H1 (cell line): ENCODE measurements at regions not wholly inside any gene's neighbourhood (a gene's known extent, or its start where the extent isn't known, plus 50 kb on each side); places are given as distances from the start of the nearest gene placed in this dataset.

ENCODE experiments used
- TF ChIP-seq, protein P1 (sequence below): fragments of 300-600 bp; sonication (generic); IDR thresholded peaks from 2 replicates; pipeline ENCODE4 v1.7.1; 2012; ENCODE audit warnings: low read length, moderate library complexity, mild to moderate bottlenecking, inconsistent platforms; ENCODE audit not compliant: insufficient replicate concordance

DNA sequence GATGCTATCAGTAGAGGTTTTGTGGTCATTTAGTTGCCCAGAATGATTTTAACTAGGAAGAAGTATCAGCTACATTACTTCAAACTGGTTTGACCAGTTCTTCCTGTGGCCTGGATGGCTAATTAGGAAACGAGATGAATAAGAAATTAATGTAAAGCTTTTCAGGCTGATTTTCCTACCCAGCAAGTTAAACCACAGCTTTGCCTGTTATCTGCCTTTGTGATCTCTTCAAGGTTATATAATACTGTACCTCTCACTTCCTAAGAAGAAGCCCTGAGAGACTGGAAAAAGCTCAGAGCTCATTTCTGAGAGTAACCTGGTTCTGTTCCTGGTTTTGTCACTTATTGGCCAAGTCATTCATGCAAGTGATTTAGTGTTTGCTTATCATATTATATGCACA, 782.2 kb upstream of the GOLIM4 start (continued):
- TF ChIP-seq, protein P1, sequence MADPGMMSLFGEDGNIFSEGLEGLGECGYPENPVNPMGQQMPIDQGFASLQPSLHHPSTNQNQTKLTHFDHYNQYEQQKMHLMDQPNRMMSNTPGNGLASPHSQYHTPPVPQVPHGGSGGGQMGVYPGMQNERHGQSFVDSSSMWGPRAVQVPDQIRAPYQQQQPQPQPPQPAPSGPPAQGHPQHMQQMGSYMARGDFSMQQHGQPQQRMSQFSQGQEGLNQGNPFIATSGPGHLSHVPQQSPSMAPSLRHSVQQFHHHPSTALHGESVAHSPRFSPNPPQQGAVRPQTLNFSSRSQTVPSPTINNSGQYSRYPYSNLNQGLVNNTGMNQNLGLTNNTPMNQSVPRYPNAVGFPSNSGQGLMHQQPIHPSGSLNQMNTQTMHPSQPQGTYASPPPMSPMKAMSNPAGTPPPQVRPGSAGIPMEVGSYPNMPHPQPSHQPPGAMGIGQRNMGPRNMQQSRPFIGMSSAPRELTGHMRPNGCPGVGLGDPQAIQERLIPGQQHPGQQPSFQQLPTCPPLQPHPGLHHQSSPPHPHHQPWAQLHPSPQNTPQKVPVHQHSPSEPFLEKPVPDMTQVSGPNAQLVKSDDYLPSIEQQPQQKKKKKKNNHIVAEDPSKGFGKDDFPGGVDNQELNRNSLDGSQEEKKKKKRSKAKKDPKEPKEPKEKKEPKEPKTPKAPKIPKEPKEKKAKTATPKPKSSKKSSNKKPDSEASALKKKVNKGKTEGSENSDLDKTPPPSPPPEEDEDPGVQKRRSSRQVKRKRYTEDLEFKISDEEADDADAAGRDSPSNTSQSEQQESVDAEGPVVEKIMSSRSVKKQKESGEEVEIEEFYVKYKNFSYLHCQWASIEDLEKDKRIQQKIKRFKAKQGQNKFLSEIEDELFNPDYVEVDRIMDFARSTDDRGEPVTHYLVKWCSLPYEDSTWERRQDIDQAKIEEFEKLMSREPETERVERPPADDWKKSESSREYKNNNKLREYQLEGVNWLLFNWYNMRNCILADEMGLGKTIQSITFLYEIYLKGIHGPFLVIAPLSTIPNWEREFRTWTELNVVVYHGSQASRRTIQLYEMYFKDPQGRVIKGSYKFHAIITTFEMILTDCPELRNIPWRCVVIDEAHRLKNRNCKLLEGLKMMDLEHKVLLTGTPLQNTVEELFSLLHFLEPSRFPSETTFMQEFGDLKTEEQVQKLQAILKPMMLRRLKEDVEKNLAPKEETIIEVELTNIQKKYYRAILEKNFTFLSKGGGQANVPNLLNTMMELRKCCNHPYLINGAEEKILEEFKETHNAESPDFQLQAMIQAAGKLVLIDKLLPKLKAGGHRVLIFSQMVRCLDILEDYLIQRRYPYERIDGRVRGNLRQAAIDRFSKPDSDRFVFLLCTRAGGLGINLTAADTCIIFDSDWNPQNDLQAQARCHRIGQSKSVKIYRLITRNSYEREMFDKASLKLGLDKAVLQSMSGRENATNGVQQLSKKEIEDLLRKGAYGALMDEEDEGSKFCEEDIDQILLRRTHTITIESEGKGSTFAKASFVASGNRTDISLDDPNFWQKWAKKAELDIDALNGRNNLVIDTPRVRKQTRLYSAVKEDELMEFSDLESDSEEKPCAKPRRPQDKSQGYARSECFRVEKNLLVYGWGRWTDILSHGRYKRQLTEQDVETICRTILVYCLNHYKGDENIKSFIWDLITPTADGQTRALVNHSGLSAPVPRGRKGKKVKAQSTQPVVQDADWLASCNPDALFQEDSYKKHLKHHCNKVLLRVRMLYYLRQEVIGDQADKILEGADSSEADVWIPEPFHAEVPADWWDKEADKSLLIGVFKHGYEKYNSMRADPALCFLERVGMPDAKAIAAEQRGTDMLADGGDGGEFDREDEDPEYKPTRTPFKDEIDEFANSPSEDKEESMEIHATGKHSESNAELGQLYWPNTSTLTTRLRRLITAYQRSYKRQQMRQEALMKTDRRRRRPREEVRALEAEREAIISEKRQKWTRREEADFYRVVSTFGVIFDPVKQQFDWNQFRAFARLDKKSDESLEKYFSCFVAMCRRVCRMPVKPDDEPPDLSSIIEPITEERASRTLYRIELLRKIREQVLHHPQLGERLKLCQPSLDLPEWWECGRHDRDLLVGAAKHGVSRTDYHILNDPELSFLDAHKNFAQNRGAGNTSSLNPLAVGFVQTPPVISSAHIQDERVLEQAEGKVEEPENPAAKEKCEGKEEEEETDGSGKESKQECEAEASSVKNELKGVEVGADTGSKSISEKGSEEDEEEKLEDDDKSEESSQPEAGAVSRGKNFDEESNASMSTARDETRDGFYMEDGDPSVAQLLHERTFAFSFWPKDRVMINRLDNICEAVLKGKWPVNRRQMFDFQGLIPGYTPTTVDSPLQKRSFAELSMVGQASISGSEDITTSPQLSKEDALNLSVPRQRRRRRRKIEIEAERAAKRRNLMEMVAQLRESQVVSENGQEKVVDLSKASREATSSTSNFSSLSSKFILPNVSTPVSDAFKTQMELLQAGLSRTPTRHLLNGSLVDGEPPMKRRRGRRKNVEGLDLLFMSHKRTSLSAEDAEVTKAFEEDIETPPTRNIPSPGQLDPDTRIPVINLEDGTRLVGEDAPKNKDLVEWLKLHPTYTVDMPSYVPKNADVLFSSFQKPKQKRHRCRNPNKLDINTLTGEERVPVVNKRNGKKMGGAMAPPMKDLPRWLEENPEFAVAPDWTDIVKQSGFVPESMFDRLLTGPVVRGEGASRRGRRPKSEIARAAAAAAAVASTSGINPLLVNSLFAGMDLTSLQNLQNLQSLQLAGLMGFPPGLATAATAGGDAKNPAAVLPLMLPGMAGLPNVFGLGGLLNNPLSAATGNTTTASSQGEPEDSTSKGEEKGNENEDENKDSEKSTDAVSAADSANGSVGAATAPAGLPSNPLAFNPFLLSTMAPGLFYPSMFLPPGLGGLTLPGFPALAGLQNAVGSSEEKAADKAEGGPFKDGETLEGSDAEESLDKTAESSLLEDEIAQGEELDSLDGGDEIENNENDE: no peak
